Activated CD8-positive, alpha-beta memory T cell treated with anti-CD3 and anti-CD28 coated beads for 36 hours (primary cell): ENCODE measurements at regions not wholly inside any gene's neighbourhood (a gene's known extent, or its start where the extent isn't known, plus 50 kb on each side); places are given as distances from the start of the nearest gene placed in this dataset.

Experiments
- CTCF ChIA-PET: fragments of 350-600 bp; sonication (Branson Sonifier 250); formaldehyde crosslinking; loops from one replicate; lab custom pipeline; 2021; ENCODE audit warnings: antibody characterized with exemption; lab: Charles Lee
- POLR2A ChIA-PET: fragments of 350-600 bp; sonication (Branson Sonifier 250); formaldehyde crosslinking; loops from one replicate; lab custom pipeline; 2021; ENCODE audit warnings: antibody characterized with exemption; lab: Charles Lee

DNA sequence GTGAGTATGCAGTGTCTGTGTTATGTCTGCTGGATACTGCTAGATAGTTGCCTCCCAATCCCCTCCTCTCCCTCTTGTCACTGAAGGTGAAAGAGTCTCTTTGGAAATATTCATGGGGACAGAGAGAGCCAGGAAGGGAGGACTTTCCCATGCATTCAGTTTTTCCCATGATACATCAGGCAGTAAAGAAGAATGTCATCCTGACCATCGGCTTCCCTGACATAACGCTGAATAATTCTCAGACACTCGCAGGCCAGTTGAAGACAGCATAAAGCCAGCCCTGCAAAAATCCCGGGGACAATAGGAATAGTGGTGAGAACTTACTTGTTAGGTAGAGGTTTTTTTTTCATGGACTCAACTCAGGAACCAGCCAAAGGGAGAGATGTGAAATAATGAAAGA lies 58.1 kb downstream of the KLF4 start:
- POLR2A ChIA-PET: no interaction called here
- CTCF ChIA-PET: no interaction called here

DNA sequence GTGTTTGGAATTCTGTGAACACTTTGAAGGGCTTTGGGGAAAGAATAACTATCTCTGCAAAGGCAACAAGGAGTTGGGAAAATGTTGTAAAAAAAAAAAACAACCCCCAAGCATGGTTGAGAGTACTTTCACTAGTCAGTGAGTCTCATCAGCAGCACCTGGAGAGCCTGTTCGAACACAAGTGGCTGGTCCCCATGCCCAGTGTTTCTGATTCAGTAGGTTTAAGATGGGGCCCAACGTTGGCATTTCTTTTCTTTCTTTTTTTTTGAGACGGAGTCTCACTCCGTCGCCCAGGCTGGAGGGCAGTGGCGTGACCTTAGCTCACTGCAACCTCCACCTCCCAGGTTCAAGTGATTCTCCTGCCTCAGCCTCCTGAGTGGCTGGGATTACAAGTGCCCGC lies 59.5 kb downstream of the KLF4 start:
- POLR2A ChIA-PET: no interaction called here
- CTCF ChIA-PET: no interaction called here

GRCh38 chr9:107426126-107426525 lies 63.4 kb downstream of the KLF4 start:
- ChIA-PET POLR2A (no interaction called here), CTCF (interaction anchor here (0.9 kb wide), 1 partner anchor 1349 kb away, joined by 3 read pairs; no protein-coding TSS in a partner anchor)

- POLR2A ChIA-PET: no interaction called here
These were observed 64.2 kb downstream of the KLF4 start for GRCh38 chr9:107425101-107426025.

GRCh38 chr9:107423540-107423939 lies 66.0 kb downstream of the KLF4 start:
- ChIA-PET CTCF (no interaction called here), POLR2A (no interaction called here)

More at GRCh38 chr9:107425101-107426025, 64.2 kb downstream of the KLF4 start:
- CTCF ChIA-PET: interaction anchor here (0.6 to 0.9 kb wide), 2 partner anchors 340 to 1350 kb away, joined by 3 read pairs; no protein-coding TSS in a partner anchor

GRCh38 chr9:107422189-107423185 lies 67.1 kb downstream of the KLF4 start:
- ChIA-PET CTCF (no interaction called here), POLR2A (no interaction called here)

DNA sequence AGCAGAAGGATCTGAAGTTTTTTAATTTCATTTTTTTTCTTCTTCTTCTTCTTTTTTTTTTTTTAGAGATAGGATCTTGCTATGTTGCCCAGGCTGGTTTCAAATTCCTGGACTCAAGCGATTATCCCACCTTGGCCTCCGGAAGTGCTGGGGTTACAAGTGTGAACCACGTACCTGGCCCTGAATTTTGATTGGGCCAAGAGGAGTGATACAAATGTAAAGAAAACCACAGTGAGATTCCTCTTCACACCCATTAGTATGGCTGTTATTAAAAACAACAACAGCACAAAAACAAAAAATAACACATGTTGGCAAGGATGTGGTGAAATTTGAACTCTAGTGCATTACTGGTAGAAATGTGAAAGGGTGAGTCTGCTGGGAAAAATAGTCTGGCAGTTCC lies 79.1 kb downstream of the KLF4 start:
- CTCF ChIA-PET: no interaction called here
- POLR2A ChIA-PET: no interaction called here

GRCh38 chr9:107409581-107410389 lies 79.8 kb downstream of the KLF4 start:
- CTCF ChIA-PET: no interaction called here
- POLR2A ChIA-PET: no interaction called here

GRCh38 chr9:107407675-107408074 lies 81.9 kb downstream of the KLF4 start:
- CTCF ChIA-PET: no interaction called here
- POLR2A ChIA-PET: no interaction called here

- ChIA-PET CTCF (no interaction called here), POLR2A (no interaction called here)
These were observed 84.1 kb downstream of the KLF4 start for GRCh38 chr9:107405511-107405910.

DNA sequence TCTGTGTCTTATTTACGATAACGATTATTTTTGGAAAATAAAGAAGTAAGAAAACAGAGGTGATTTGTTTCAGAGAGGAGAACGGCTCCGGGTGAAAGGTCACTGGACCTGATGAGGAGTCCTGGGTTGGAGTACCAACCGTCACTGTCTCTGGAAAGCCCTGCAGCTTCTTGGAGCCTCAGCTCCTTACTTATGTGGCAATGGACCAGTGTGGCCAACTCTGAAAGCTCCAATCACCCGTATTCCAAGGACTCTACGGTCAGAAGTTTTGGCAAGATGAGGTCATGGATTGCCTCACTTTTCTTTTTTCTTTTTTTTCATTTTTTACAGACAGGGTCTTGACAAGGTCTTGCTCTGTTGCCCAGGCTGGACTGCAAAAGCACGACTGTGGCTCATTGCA lies 84.8 kb downstream of the KLF4 start:
- CTCF ChIA-PET: no interaction called here
- POLR2A ChIA-PET: no interaction called here

DNA sequence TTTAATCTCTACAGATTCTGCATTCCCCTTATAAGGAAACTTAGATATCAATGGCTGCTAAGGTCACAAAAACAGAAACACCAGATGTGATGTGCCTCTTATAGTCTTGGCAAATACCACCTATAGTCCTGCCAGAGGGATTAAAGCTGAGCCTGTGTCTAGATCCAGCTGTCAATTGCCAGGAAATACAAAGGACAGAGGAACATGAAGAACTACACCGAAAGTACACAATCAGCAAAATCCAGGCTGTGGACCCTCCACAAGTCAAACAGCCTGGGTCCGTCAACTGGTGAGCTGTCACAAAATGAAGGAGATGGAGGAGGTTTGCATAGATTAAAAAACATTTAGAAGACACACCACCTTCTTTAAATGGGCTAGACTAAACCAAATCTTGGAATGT lies 85.4 kb downstream of the KLF4 start:
- CTCF ChIA-PET: no interaction called here

GRCh38 chr9:107397076-107398044 lies 92.2 kb downstream of the KLF4 start:
- ChIA-PET POLR2A (no interaction called here), CTCF (no interaction called here)

More for the DNA sequence above, 85.4 kb downstream of the KLF4 start:
- POLR2A ChIA-PET: no interaction called here

DNA sequence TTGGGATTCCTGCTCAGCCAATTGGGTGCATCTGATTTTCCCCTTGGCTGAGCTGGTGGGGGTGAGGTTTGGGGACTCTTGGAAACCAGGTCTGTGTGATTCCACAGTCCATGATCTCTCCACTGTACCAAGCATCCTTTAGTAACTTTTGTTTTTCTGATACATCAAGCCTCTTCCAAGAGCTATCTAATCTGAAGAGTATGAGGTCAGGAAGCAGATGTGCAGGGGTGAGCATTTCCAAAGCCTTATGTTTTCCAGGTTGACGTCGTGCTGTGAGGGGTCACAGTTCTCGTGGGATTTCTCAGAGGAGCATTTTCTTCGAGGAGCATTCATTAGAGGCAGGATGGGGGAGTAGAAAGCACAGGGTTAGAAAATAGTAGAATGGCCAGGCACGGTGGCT lies 95.3 kb downstream of the KLF4 start:
- ChIA-PET CTCF (no interaction called here), POLR2A (no interaction called here)

DNA sequence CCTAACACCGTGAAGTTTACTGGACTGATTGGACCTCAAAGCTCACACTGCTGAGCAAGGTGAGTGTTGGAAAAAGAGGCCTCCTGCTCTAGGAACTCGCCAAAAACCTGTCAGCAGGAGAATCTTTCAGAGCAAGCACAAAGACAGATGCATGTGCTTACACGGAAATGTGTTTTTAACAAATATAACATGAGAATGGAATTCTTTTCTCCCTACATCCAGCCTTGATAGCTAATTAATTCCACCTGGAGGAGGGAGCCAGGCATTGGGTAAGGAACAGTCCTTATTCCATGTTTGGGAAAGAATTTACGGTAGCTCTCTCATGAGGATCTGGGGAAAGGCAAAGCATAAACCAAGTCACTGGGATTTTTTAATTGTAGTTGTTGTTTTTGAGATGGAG lies 98.8 kb downstream of the KLF4 start:
- CTCF ChIA-PET: no interaction called here
- POLR2A ChIA-PET: no interaction called here

GRCh38 chr9:107390279-107390678 lies 99.3 kb downstream of the KLF4 start:
- POLR2A ChIA-PET: no interaction called here
- CTCF ChIA-PET: no interaction called here

DNA sequence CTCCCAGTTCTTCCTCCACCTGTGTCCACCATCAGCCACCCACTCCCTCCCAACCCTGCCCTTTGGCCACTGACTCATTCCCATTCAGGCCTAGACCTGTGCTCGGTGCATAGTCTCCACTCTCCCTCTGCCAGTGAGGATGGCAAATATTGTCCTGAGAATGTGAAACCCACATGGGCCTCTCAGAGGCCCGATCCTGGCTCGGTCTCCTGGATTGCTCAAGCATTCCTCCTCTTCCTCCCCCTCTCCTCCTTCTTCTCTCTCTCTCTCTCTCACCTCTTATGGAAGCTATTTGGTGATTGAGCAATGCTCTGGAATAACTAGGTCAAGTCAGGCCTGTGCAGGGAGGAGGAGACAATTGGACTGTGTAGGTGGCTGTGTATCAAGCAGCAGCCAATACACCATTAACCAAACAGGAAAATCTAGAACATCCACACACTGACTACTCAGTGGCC lies 99.9 kb downstream of the KLF4 start:
- CTCF ChIA-PET: no interaction called here
- POLR2A ChIA-PET: no interaction called here

- POLR2A ChIA-PET: no interaction called here
- CTCF ChIA-PET: no interaction called here
These were observed 100.7 kb downstream of the KLF4 start for GRCh38 chr9:107388890-107389289.
